Uterus (tissue), 2 donors: ENCODE measurements at regions not wholly inside any gene's neighbourhood (a gene's known extent, or its start where the extent isn't known, plus 50 kb on each side); places are given as distances from the start of the nearest gene placed in this dataset.

Source experiments
- CTCF ChIP-seq, 4 experiments: fragments of 200-600 bp in 2 of 4; fragments of 450-650 bp in 2 of 4; sonication (generic) in 2 of 4; IDR thresholded peaks; one replicate each; pipeline ENCODE4 v1.5.1; 2016 to 2019; ENCODE audit warnings: antibody characterized with exemption in 4 of 4, mild to moderate bottlenecking in 2 of 4, moderate library complexity in 1 of 4
- POLR2A ChIP-seq, 2 donors: fragments of 450-650 bp; IDR thresholded peaks; one replicate each; pipeline ENCODE4 v1.6.1; 2016; ENCODE audit warnings: antibody characterized with exemption in 2 of 2, mild to moderate bottlenecking in 1 of 2, moderate library complexity in 1 of 2

- no peak for TF ChIP-seq CTCF (IDR thresholded peaks at IDR 0.05)
- TF ChIP-seq POLR2A (IDR thresholded peaks at IDR 0.05), result no peak
Observed at GRCh38 chr5:105754056-105754455, 1916.7 kb downstream of the EFNA5 start.
